Loucy (cell line): ENCODE measurements at regions not wholly inside any gene's neighbourhood (a gene's known extent, or its start where the extent isn't known, plus 50 kb on each side); places are given as distances from the start of the nearest gene placed in this dataset.

ENCODE experiments used
- CTCF ChIP-seq: fragments of 200-600 bp; sonication (generic); conservative IDR thresholded peaks from 2 replicates; pipeline ENCODE4 v1.5.1; 2014; ENCODE audit warnings: mild to moderate bottlenecking, antibody characterized with exemption, low read length
- EZH2phosphoT487 ChIP-seq: fragments of 200-600 bp; IDR thresholded peaks from 2 replicates; pipeline ENCODE4 v1.6.1; 2018; ENCODE audit warnings: antibody characterized with exemption, mild to moderate bottlenecking, moderate library complexity, borderline replicate concordance

DNA sequence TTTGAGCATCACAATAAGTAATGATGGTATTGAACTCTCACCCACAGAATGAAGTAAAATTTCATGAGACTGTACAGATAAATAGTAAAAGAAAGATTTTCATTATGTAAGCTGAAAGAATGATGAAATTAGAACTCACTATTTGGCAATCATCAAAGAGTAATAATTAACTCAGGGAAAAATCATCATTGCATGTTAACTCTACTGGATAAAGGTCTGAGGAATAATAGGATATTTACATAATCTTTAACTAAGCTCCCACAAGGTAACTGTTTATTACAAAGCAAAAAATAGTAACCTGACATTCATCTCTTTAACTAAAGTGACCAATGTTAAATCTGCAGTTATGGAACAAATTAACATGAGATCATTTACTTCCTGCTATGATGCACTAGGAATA is 739.9 kb downstream of the FAM181B start:
- TF ChIP-seq CTCF (no peak), EZH2phosphoT487 (no peak)
